Spleen (tissue), 11 donors: ENCODE measurements at regions not wholly inside any gene's neighbourhood (a gene's known extent, or its start where the extent isn't known, plus 50 kb on each side); places are given as distances from the start of the nearest gene placed in this dataset.
A peak's percentile ranks its signal among the peaks of the same experiment; 100 is the strongest.

Experiments
- DNase-seq: peaks from one replicate; pipeline ENCODE4 v3.0.0-alpha.2; 2020
- H3K27ac ChIP-seq, 8 donors: fragments of 200-600 bp; sonication (generic) in 7 of 8; 1 replicate in 4 of 8; 2 replicates in 4 of 8; pipeline versions ENCODE4 v1.5.0 to v1.8.0; 2016 to 2021; ENCODE audit warnings: inconsistent platforms in 4 of 8, mild to moderate bottlenecking in 4 of 8, moderate library complexity in 1 of 8
- H3K27me3 ChIP-seq, 7 donors: fragments of 200-600 bp; sonication (generic) in 6 of 7; replicated peaks in 1 of 7; 1 replicate in 4 of 7; 2 replicates in 3 of 7; pipeline versions ENCODE4 v1.5.0 to v1.8.0; 2016 to 2021; ENCODE audit warnings: inconsistent platforms in 3 of 7, mild to moderate bottlenecking in 1 of 7
- H3K36me3 ChIP-seq, 6 donors: fragments of 200-600 bp; sonication (generic) in 5 of 6; 1 replicate in 4 of 6; 2 replicates in 2 of 6; pipeline versions ENCODE4 v1.5.0 to v1.8.0; 2016 to 2021; ENCODE audit warnings: inconsistent platforms in 2 of 6
- H3K4me1 ChIP-seq, 6 donors: fragments of 200-600 bp; sonication (generic) in 5 of 6; 1 replicate in 3 of 6; 2 replicates in 3 of 6; pipeline versions ENCODE4 v1.5.0 to v1.8.0; 2016 to 2021; ENCODE audit warnings: inconsistent platforms in 3 of 6
- H3K4me3 ChIP-seq, 8 donors: fragments of 200-600 bp; sonication (generic) in 7 of 8; 1 replicate in 4 of 8; 2 replicates in 4 of 8; pipeline versions ENCODE4 v1.5.0 to v1.8.0; 2016 to 2021; ENCODE audit warnings: inconsistent platforms in 4 of 8, mild to moderate bottlenecking in 4 of 8, moderate library complexity in 2 of 8
- H3K9me3 ChIP-seq, 8 donors: fragments of 200-600 bp; sonication (generic) in 7 of 8; 1 replicate in 4 of 8; 2 replicates in 4 of 8; pipeline versions ENCODE4 v1.5.0 to v1.8.0; 2016 to 2021; ENCODE audit warnings: inconsistent platforms in 4 of 8
- CTCF ChIP-seq, 11 experiments: fragments of 200-600 bp in 7 of 11; fragments of 450-650 bp in 4 of 11; sonication (generic) in 4 of 11; IDR thresholded peaks in 8 of 11; conservative IDR thresholded peaks in 3 of 11; 1 replicate in 7 of 11; 2 replicates in 4 of 11; pipeline versions ENCODE4 v1.4.0 to v1.8.0; 2016 to 2021; ENCODE audit warnings: antibody characterized with exemption in 11 of 11, inconsistent platforms in 4 of 11, mild to moderate bottlenecking in 1 of 11
- POLR2A ChIP-seq, 3 donors: fragments of 450-650 bp; IDR thresholded peaks; one replicate each; pipeline ENCODE4 v1.5.1; 2017; ENCODE audit warnings: antibody characterized with exemption in 3 of 3, mild to moderate bottlenecking in 1 of 3
- POLR2AphosphoS5 ChIP-seq, 3 donors: sonication (generic); formaldehyde crosslinking; IDR thresholded peaks; one replicate each; pipeline ENCODE4 v1.5.1; 2017; ENCODE audit warnings: antibody characterized with exemption in 3 of 3
- WGBS, 5 donors: extraction: QIAGEN DNeasy Blood & Tissue Kit in 3 of 5; methylation state at CpG; one replicate each; pipeline versions ENCODE4 v1.1.5 to v1.1.7; 2013 to 2018; 5-methylcytosine and 5-hydroxymethylcytosine counted together
- intact Hi-C: fragments of 100-400 bp; cut with DNase I; formaldehyde crosslinking; loops from one replicate; pipeline ENCODE4 v1.15.0; 2023; ENCODE audit warnings: low total_unique reads
- donor health status: healthy with polysubstance abuse.
- donor health status: DM: no; HTN: no; CAD: no; lungs with moderate emphysema.
- donor health status: DM: no; HTN: no; CAD: no.
- donor health status: Bipolar disorder and iron deficiency.
- donor health status: healthy.
- donor health status: DM: no; HTN: no; CAD: no.
- donor health status: DM: yes; HTN: yes; CAD: no.

- no peak for DNase-seq
- Histone ChIP-seq H3K4me1 (peaks cover 11 to 68% (median 37%) of the 10 kb centered on the region in 6 donors), H3K4me3 (no peak overlapping the region), H3K27ac (peak overlapping the region in 3 of 8 donors; percentile 34 to 90 (median 83)), H3K36me3 (no peaks in the 10 kb centered on the region), H3K27me3 (no peaks in the 10 kb centered on the region), H3K9me3 (no peaks in the 10 kb centered on the region)
- TF ChIP-seq POLR2A (IDR thresholded peaks at IDR 0.05) (no peak), CTCF (IDR thresholded peaks at IDR 0.05 in 8 of 11, conservative IDR thresholded peaks at IDR 0.05 in 3 of 11) (no peak), POLR2AphosphoS5 (IDR thresholded peaks at IDR 0.05) (no peak)
- intact Hi-C loops: no loop called here
- 93 to 96% (median 94%) methylated on average over 4 of the region's 4 CpGs for WGBS, 5 donors
These were observed 182.7 kb downstream of the ANAPC1 start for GRCh38 chr2:111701266-111701665.

GRCh38 chr2:111701798-111702118 is 182.2 kb downstream of the ANAPC1 start:
- no peak overlapping the region for H3K4me3 ChIP-seq
- no peaks in the 10 kb centered on the region for H3K27me3 ChIP-seq
- TF ChIP-seq POLR2AphosphoS5 (IDR thresholded peaks at IDR 0.05): no peak
- TF ChIP-seq POLR2A (IDR thresholded peaks at IDR 0.05): no peak
- TF ChIP-seq CTCF (IDR thresholded peaks at IDR 0.05 in 8 of 11, conservative IDR thresholded peaks at IDR 0.05 in 3 of 11): no peak
- 90 to 94% (median 93%) methylated on average over 8 of the region's 8 CpGs for WGBS, 5 donors
- H3K27ac ChIP-seq: peak overlapping the region in 4 of 8 donors; percentile 33 to 90 (median 58)
- intact Hi-C loops: no loop called here
- peaks cover 11 to 72% (median 38%) of the 10 kb centered on the region in 6 donors for H3K4me1 ChIP-seq
- no peaks in the 10 kb centered on the region for H3K36me3 ChIP-seq
- no peak for DNase-seq
- H3K9me3 ChIP-seq: no peaks in the 10 kb centered on the region

GRCh38 chr2:111702119-111702803 is 181.7 kb downstream of the ANAPC1 start:
- DNase-seq: no peak
- H3K4me3 ChIP-seq: peak overlapping the region in 1 of 8 donors; percentile 26
- H3K4me1 ChIP-seq: peaks cover 11 to 72% (median 38%) of the 10 kb centered on the region in 6 donors
- 40 to 50% (median 44%) methylated on average over 13 to 14 of the region's 14 CpGs for WGBS, 5 donors
- H3K27ac ChIP-seq: peak overlapping the region in 4 of 8 donors; percentile 33 to 90 (median 58)
- intact Hi-C loops: no loop called here
- TF ChIP-seq POLR2A (IDR thresholded peaks at IDR 0.05) (no peak), CTCF (IDR thresholded peaks at IDR 0.05 in 8 of 11, conservative IDR thresholded peaks at IDR 0.05 in 3 of 11) (peak; percentile 30 to 87 (median 74)), POLR2AphosphoS5 (IDR thresholded peaks at IDR 0.05) (peak in 1 of 3 donors; percentile 46)
- H3K36me3 ChIP-seq: no peaks in the 10 kb centered on the region
- H3K27me3 ChIP-seq: no peaks in the 10 kb centered on the region
- H3K9me3 ChIP-seq: no peaks in the 10 kb centered on the region

- TF ChIP-seq POLR2A (IDR thresholded peaks at IDR 0.05) (no peak), CTCF (IDR thresholded peaks at IDR 0.05 in 8 of 11, conservative IDR thresholded peaks at IDR 0.05 in 3 of 11) (no peak), POLR2AphosphoS5 (IDR thresholded peaks at IDR 0.05) (no peak)
- 77 to 92% (median 84%) methylated on average over 7 of the region's 7 CpGs for WGBS, 5 donors
- intact Hi-C loops: no loop called here
These were observed 181.2 kb downstream of the ANAPC1 start for GRCh38 chr2:111702804-111703196.

More at GRCh38 chr2:111702804-111703196, 181.2 kb downstream of the ANAPC1 start:
- no peak for DNase-seq
- peak overlapping the region in 2 of 8 donors; percentile 33 to 83 for H3K27ac ChIP-seq
- H3K27me3 ChIP-seq: no peaks in the 10 kb centered on the region
- no peak overlapping the region for H3K4me3 ChIP-seq
- peaks cover 11 to 69% (median 37%) of the 10 kb centered on the region in 6 donors for H3K4me1 ChIP-seq
- H3K36me3 ChIP-seq: no peaks in the 10 kb centered on the region
- H3K9me3 ChIP-seq: no peaks in the 10 kb centered on the region
